Psoas muscle (tissue), 7 donors: ENCODE measurements at regions not wholly inside any gene's neighbourhood (a gene's known extent, or its start where the extent isn't known, plus 50 kb on each side); places are given as distances from the start of the nearest gene placed in this dataset.

Source experiments
- ATAC-seq, 4 donors: fragments of 200-7000 bp; cut with Tn5 transposase; one replicate each; pipeline ENCODE4 v1.9.1; 2020; ENCODE audit warnings: moderate library complexity in 3 of 4, mild to moderate bottlenecking in 2 of 4
- DNase-seq, 2 donors: peaks; one replicate each; pipeline ENCODE4 v3.0.0-alpha.2; 2020
- H3K27ac ChIP-seq: fragments of 200-600 bp; one replicate; pipeline ENCODE4 v1.8.0; 2022
- H3K27me3 ChIP-seq, 3 donors: fragments of 200-600 bp in 1 of 3; one replicate each; pipeline versions ENCODE4 v1.6.1 to v1.8.0; 2013 to 2022; ENCODE audit warnings: low read length in 2 of 3, mild to moderate bottlenecking in 2 of 3, moderate library complexity in 1 of 3; ENCODE audit not compliant: insufficient read depth in 3 of 3
- H3K36me3 ChIP-seq, 2 donors: fragments of 200-600 bp in 1 of 2; one replicate each; pipeline versions ENCODE4 v1.6.1 to v1.8.0; 2013 to 2022; ENCODE audit warnings: low read depth in 1 of 2, mild to moderate bottlenecking in 1 of 2, moderate library complexity in 1 of 2; ENCODE audit not compliant: insufficient read depth in 1 of 2
- H3K4me1 ChIP-seq: fragments of 200-600 bp; one replicate; pipeline ENCODE4 v1.8.0; 2022
- H3K4me3 ChIP-seq: fragments of 200-600 bp; one replicate; pipeline ENCODE4 v1.8.0; 2022; ENCODE audit warnings: mild to moderate bottlenecking
- H3K9me3 ChIP-seq: fragments of 200-600 bp; one replicate; pipeline ENCODE4 v1.8.0; 2022
- WGBS, 3 donors: extraction: QIAGEN DNeasy Blood & Tissue Kit; methylation state at CpG; one replicate each; pipeline versions ENCODE4 v1.1.6 to v1.1.7; 2013; 5-methylcytosine and 5-hydroxymethylcytosine counted together
- intact Hi-C, 2 donors: fragments of 100-400 bp; cut with DNase I; formaldehyde crosslinking; loops; one replicate each; pipeline versions ENCODE4 v1.11.0 to v1.14.2; 2022
- TF ChIP-seq, protein P1 (sequence below): fragments of 200-600 bp; IDR thresholded peaks from one replicate; pipeline ENCODE4 v1.8.0; 2022; ENCODE audit warnings: antibody characterized with exemption
- donor health status: healthy with polysubstance abuse.
- donor health status: DM: no; HTN: no; CAD: no; lungs with moderate emphysema.
- donor health status: Bipolar disorder and iron deficiency.
- donor health status: healthy.
- donor health status: DM: yes; HTN: yes; CAD: no.
- donor health status: DM: no; HTN: no; CAD: no.
- donor health status: DM: yes; HTN: yes; CAD: no.

DNA sequence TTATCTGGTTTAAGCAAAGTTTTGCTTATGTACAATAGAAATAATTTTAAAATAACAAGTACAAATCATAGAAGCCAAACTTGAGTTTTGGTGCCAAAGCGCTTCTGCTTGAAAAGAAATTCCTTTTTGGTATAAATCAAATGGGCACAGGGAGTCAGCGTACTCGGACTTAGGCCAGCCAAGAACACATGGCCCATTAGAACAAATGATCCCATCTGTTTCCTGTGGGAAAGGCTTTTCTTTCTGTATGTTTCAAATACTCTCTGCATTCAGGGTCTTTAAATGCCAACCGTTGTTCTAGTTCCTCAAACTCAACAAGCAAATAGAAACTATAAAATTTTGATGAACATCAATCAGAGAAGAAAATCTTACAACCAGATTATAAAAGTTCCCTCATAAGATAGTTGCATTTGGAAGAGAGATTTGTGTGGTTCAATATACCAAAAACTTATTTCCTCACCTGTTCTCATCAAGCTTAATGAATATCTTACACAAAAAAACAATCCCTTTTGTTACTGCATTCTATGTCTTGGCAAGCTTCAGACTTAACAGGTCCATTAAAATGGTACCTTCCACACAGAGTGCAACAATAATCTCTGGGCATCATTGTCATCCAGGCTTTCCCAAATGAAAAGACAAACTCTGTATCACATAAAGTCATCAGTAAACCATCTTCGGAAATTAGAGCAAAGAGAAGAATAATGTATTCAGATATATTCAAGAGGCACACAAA lies 739.8 kb upstream of the API5 start:
- ATAC-seq (no peak), DNase-seq (no peak)
- Histone ChIP-seq H3K27me3 (no peaks in the 10 kb centered on the region), H3K9me3 (peaks cover 5% of the 10 kb centered on the region), H3K36me3 (no peaks in the 10 kb centered on the region), H3K4me3 (no peak overlapping the region), H3K27ac (no peak overlapping the region), H3K4me1 (no peaks in the 10 kb centered on the region)
- intact Hi-C loops = no loop called here
- TF ChIP-seq, protein P1, sequence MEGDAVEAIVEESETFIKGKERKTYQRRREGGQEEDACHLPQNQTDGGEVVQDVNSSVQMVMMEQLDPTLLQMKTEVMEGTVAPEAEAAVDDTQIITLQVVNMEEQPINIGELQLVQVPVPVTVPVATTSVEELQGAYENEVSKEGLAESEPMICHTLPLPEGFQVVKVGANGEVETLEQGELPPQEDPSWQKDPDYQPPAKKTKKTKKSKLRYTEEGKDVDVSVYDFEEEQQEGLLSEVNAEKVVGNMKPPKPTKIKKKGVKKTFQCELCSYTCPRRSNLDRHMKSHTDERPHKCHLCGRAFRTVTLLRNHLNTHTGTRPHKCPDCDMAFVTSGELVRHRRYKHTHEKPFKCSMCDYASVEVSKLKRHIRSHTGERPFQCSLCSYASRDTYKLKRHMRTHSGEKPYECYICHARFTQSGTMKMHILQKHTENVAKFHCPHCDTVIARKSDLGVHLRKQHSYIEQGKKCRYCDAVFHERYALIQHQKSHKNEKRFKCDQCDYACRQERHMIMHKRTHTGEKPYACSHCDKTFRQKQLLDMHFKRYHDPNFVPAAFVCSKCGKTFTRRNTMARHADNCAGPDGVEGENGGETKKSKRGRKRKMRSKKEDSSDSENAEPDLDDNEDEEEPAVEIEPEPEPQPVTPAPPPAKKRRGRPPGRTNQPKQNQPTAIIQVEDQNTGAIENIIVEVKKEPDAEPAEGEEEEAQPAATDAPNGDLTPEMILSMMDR = no peak
- WGBS, 3 donors = 54 to 62% (median 55%) methylated on average over 5 of the region's 5 CpGs

DNA sequence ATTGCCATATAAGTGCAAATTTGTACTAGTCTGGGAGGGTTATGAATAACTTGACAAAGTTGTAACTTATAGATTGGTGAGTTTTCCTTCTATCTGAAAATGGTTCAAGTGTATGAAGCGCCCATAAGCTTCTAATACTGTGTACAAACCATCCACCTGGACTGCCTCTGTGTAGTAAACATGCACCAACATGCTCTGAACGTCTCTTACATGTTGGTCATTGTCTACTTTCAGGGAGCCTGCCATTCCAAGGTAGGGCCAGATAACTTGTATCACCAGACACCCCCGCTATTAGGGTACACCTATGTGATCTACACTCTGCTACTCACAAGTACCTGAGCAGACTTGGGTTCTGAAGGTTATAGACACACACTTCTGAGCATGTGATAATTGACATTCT lies 735.5 kb upstream of the API5 start:
- WGBS, 3 donors = 55 to 69% (median 61%) methylated on average over 3 of the region's 3 CpGs

DNA sequence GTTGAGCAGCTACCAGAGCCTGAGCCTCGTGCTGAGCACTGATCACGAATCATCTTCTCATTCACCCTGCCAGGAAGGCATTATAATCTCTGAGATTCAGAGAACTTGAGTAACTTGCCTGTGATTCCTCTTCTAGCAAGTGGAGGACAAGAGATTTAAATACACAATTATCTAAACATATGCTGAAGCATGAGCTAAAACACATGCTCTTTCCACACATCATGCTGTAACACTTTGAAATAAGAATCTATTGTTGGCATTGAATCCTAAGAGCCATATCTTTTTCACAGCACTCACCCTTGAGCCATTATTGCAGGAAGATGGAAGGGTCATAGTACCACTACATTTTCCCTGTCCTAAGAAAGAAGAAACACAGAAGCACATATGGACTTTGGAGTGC lies 722.5 kb upstream of the API5 start:
- H3K4me3 ChIP-seq = no peak overlapping the region
- DNase-seq (no peak), ATAC-seq (no peak)
- H3K27ac ChIP-seq = no peak overlapping the region
- TF ChIP-seq, protein P1 = no peak
- H3K4me1 ChIP-seq = no peaks in the 10 kb centered on the region
- H3K36me3 ChIP-seq = no peaks in the 10 kb centered on the region
- 66 to 74% (median 72%) methylated on average over 2 of the region's 2 CpGs for WGBS, 3 donors
- H3K9me3 ChIP-seq = no peaks in the 10 kb centered on the region
- no peaks in the 10 kb centered on the region for H3K27me3 ChIP-seq
- intact Hi-C loops = no loop called here

More for the DNA sequence above, 735.5 kb upstream of the API5 start:
- no peak for ATAC-seq
- no peaks in the 10 kb centered on the region for H3K4me1 ChIP-seq
- intact Hi-C loops = no loop called here
- H3K9me3 ChIP-seq = peaks cover 4% of the 10 kb centered on the region
- H3K4me3 ChIP-seq = no peak overlapping the region
- no peaks in the 10 kb centered on the region for H3K27me3 ChIP-seq
- no peak for DNase-seq
- H3K27ac ChIP-seq = no peak overlapping the region
- TF ChIP-seq, protein P1 = no peak
- H3K36me3 ChIP-seq = no peaks in the 10 kb centered on the region

DNA sequence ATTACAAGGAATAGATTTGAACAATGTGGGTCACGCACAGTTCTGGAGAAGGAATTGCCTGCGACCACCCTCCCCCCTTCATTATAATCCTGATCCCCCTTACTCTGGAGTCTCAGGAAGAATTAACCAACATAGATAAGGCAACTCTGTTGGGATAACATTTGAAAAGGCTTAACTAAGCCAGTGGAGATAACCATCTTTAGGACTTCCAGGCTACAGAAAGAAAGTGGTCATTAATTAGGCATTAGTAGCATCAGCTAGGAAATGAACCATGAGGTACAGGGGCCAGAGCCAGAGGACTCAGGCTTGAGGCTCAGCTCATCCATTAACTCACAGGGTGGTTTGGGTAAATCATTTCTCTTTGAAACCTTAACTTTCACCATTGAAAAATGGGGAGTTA lies 720.0 kb upstream of the API5 start:
- no peaks in the 10 kb centered on the region for H3K9me3 ChIP-seq
- no peak overlapping the region for H3K27ac ChIP-seq
- TF ChIP-seq, protein P1 = no peak
- H3K4me1 ChIP-seq = no peaks in the 10 kb centered on the region
- H3K36me3 ChIP-seq = no peaks in the 10 kb centered on the region
- WGBS, 3 donors = 67 to 75% (median 70%) methylated on average over 2 of the region's 2 CpGs
- ATAC-seq (no peak), DNase-seq (no peak)
- intact Hi-C loops = no loop called here
- H3K4me3 ChIP-seq = no peak overlapping the region
- H3K27me3 ChIP-seq = no peaks in the 10 kb centered on the region

DNA sequence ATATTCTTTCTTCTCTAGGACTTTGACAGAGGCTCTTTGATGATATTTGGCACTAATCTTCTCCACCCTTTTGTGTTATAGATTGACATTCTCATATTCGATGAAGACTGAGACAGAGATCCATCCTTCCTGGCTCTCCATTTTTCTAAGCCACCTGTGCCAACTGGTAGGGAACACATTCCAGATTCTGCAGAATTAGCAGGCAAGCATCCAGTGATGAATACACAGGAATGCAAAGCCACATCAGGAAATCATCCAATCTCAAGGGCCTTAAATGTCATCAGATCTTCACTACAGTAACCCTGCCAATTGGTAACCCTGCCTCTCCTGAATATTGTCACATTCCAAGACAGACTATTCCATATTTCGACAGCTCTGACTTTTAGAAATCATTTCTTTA lies 718.4 kb upstream of the API5 start:
- Histone ChIP-seq H3K36me3 (no peaks in the 10 kb centered on the region), H3K4me3 (no peak overlapping the region), H3K27me3 (no peaks in the 10 kb centered on the region), H3K9me3 (no peaks in the 10 kb centered on the region), H3K4me1 (no peaks in the 10 kb centered on the region), H3K27ac (no peak overlapping the region)
- no peak for ATAC-seq
- DNase-seq = no peak
- TF ChIP-seq, protein P1 = no peak
- WGBS, 3 donors = 30 to 44% (median 42%) methylated on average over 2 of the region's 2 CpGs
- intact Hi-C loops = no loop called here
